Activated CD8-positive, alpha-beta memory T cell treated with anti-CD3 and anti-CD28 coated beads for 36 hours (primary cell): ENCODE measurements at regions not wholly inside any gene's neighbourhood (a gene's known extent, or its start where the extent isn't known, plus 50 kb on each side); places are given as distances from the start of the nearest gene placed in this dataset.
"Not testable (repeated sequence)": the region's sequence is repeated elsewhere in the genome, so short reads cannot be mapped to it uniquely, and the experiment has no call there.

Experiments
- CTCF ChIA-PET: fragments of 350-600 bp; sonication (Branson Sonifier 250); formaldehyde crosslinking; loops from one replicate; lab custom pipeline; 2021; ENCODE audit warnings: antibody characterized with exemption; lab: Charles Lee
- POLR2A ChIA-PET: fragments of 350-600 bp; sonication (Branson Sonifier 250); formaldehyde crosslinking; loops from one replicate; lab custom pipeline; 2021; ENCODE audit warnings: antibody characterized with exemption; lab: Charles Lee

DNA sequence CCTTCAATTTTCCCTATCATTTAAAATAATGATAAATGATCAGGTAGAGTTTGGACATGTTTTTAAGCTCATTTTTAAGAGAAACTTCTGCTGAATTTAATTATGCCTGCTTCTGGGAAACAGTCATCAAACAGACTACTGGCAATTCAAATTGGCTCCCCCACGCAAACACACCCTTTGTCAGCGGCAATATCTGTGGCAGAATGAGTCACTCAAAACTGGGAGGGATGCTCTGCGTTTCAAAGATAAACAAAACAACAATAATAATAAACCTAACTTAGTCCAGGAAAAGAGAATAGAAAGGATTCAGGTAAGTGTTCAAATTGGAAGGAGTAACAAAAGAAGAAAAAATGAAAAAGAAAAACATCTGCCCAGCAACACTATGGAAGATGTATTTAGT, 108.1 kb upstream of the ERCC4 start:
- POLR2A ChIA-PET = no interaction called here
- CTCF ChIA-PET = no interaction called here

- CTCF ChIA-PET = no interaction called here
- POLR2A ChIA-PET = no interaction called here
These were observed 103.3 kb upstream of the ERCC4 start for GRCh38 chr16:13816701-13817100.

GRCh38 chr16:13823501-13823900, 96.5 kb upstream of the ERCC4 start:
- ChIA-PET CTCF (no interaction called here), POLR2A (no interaction called here)

DNA sequence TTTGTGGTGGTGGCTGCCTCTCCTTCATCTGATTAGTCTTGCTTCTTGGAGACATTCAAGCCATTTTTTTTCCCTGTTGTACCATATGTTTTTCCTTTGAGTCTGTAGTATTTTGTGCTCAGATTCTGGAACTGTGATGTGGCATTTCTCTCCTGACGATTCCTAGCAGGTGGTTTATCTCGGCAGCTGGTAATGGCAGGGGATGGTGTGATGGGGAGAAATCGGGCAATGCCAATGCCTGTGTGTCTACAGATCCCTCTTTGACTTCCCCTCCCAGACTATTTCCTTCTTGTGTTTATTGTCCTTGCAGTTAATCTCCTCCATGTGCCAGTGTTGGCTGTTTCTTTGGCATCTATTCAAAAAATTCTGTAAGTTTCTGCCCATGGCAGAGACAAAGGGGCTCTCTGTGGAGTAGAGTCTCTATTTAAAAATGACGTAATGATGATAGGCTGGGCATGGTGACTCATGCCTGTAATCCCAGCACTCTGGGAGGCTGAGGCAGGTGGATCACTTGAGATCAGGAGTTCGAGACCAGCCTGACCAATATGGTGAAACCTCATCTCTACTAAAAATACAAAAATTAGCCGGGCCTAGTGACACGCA, 90.2 kb upstream of the ERCC4 start:
- ChIA-PET POLR2A (no interaction called here), CTCF (no interaction called here)

DNA sequence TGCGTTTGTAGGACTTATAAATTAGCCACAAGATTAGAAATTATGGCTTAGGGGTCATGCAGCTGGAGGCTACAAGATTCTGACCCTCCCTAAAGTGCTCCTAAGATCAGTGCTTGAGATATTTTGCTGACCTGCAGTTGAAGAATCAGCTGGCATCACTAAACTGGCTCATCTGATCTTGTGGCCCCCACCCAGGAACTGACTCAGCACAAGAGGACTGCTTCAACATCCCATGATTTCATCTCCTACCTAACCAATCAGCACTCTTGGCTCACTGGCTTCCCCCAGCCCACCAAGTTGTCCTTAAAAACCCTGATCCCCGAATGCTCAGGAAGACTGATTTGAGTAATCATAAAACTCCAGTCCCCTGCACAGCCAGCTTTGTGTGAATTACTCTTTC, 86.4 kb upstream of the ERCC4 start:
- CTCF ChIA-PET = no interaction called here
- POLR2A ChIA-PET = no interaction called here

DNA sequence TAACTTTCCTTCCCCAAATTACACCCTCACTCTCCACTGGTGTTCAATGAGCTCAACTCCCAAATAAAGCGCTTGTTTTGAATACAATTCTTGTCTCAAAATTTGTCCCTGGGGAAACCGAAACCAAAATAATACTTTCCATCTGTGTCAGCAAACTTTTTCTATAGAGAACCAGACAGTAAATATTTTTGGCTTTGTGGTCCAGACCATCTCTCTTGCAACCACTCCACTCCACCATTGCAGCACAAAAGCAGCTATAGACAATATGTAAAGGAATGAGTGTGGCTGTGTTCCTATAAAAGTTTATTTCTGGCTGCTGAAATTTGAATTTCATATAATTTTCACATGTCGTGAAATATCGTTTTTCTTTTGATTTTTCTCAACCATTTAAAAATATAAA, 84.6 kb upstream of the ERCC4 start:
- ChIA-PET CTCF (interaction anchor here (0.5 kb wide), 1 partner anchor 15 kb away, joined by 3 read pairs; no protein-coding TSS in a partner anchor), POLR2A (no interaction called here)

GRCh38 chr16:13835935-13836730, 83.8 kb upstream of the ERCC4 start:
- ChIA-PET CTCF (no interaction called here), POLR2A (no interaction called here)

DNA sequence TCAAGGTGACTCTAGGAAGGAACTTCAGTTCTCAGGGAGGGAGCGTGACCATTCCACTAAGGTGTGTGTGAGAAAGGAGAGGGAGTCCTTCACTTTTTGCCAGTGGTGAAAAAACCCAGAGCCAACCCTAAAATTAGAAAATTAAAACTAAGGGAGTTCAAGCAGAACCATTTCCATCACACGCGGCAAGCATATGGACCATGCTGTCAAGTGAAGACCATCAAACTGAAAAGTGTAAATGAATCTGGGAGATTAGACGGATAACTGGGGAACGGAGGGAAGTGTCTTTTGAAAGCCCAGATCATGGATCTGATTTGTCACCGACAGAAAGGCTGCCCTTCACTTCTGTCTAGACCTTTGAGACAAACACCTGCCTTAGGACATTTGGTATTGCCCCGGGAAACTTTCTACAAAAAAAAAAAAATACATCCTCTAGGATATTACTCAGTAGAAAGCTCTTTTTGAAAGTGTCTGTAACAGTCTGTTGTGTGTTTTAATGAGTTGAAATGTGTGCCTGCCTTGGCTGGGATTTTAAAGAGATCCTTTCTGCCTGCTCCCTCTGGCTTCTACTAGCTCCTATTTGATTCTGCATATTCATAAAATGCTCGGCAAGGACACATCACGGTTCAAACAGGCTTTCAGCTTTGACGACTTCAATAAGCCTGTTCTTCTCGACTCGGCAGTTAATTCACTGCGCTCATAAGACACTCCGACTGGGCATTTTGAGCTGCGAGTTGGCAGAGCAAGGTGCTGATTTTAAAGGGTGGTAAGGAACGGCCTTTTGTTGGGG, 81.4 kb upstream of the ERCC4 start:
- POLR2A ChIA-PET = no interaction called here

DNA sequence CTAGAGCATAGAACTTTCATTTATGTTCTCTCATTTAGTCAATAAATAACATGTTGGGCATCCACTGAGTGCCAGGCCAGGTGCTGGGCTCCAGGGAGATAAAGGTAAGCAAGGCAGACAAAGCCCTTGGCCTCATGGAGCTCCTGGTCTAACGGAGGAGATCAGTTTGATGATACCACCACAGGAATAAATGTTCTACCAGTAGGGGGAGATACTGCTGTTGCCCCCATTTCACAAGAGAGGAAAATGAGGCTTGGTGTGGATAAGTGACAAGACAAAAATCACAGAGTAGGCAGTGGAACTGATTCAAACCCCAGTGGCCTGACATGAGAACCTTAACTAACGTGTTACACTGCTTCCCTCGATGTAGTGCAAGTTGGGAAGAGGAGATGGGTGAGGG, 80.4 kb upstream of the ERCC4 start:
- CTCF ChIA-PET = interaction anchor here (0.6 kb wide), 1 partner anchor 502 kb away, joined by 3 read pairs; no protein-coding TSS in a partner anchor
- POLR2A ChIA-PET = no interaction called here

More for the DNA sequence above, 81.4 kb upstream of the ERCC4 start:
- CTCF ChIA-PET = no interaction called here

GRCh38 chr16:13845232-13845631, 74.7 kb upstream of the ERCC4 start:
- CTCF ChIA-PET = no interaction called here
- POLR2A ChIA-PET = no interaction called here

- CTCF ChIA-PET = no interaction called here
- POLR2A ChIA-PET = no interaction called here
These were observed 71.2 kb upstream of the ERCC4 start for GRCh38 chr16:13848795-13849194.

DNA sequence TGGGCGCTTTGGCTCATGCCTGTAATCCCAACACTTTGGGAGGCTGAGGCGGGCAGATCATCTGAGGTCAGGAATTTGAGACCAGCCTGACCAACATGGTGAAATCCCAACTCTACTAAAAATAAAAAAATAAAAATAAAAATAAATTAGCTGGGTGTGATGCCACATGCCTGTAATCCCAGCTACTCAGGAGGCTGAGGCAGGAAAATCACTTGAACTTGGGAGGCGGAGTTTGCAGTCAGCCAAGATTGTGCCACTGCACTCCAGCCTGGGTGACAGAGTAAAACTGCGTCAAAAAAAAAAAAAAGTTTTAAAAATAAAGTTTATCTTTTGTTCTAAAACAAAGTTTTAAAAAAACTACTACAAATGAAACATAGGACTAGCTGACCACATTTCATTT, 69.8 kb upstream of the ERCC4 start:
- CTCF ChIA-PET = not testable (repeated sequence)

DNA sequence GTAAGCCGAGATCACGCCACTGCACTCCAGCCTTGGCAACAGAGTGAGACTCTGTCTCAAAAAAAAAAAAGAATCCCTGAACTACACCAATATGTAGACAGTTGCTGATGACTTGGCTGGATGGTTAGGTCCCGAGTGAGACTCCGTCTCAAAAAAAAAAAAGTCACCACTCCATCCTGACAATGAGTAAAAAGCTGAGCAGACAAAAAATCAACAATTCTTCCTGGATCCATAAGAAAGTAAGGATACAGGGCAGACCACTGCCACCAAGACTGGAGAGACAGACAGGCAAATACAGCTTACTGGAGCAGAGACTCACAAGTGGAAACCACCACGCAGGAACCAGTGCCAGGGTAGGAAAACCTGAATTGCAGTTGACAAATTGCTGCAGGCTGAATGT, 67.1 kb upstream of the ERCC4 start:
- ChIA-PET POLR2A (no interaction called here), CTCF (no interaction called here)

More for the DNA sequence above, 69.8 kb upstream of the ERCC4 start:
- POLR2A ChIA-PET = not testable (repeated sequence)

GRCh38 chr16:13856398-13856797, 63.6 kb upstream of the ERCC4 start:
- ChIA-PET CTCF (no interaction called here), POLR2A (no interaction called here)

DNA sequence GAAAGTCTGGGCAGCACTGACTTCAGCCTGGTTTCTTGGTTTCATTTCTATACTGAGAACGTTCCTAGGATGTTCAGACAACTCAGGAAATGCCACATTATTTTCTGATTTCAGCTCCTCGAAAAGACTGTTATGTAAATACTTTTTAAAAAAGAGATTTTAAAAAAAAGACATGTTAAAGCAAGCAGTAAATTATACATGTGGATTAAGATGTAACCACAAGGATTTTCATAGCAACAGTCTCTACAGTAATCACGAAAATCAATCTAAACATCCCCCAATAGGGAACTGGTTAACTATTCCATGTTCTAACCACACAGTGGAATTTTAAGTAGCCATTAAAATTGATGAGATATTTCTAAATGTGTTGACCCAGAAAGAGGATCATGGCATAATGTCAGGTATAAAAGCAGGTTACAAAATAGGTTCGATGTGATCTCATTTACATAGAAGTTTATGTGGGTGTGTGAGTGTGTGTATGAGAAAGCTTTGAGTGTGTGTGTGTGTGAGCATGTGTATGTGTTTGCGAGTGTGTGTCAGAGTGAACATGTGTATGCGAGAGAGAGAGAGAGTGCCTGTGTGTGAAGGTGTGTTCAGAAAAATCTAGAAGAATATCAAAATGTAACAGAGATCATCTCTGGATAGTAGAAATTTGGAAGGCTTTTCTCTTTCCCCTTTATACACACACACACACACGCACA, 63.0 kb upstream of the ERCC4 start:
- ChIA-PET POLR2A (no interaction called here), CTCF (no interaction called here)

- POLR2A ChIA-PET = no interaction called here
- CTCF ChIA-PET = no interaction called here
These were observed 60.9 kb upstream of the ERCC4 start for GRCh38 chr16:13858873-13859580.

GRCh38 chr16:13863075-13863765, 56.7 kb upstream of the ERCC4 start:
- POLR2A ChIA-PET = no interaction called here
- CTCF ChIA-PET = no interaction called here

DNA sequence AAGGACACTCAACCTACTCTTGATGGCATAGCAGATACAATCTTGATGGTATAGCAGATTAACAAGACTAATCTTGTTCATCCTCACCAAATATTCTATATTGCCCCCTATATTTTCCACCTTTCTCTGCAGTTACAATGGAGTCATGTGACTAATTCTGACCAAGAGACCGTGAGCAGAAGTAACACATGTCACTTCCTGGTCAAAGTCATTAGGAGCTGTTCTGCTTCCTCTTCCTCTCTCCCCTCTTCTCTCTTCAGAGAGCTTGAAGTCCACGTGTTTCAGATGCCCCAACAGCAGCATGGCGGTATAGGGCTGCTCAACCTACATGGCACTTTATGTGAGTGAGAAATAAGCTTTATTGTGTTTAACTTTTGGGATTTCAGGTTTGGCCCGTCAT, 55.3 kb upstream of the ERCC4 start:
- ChIA-PET CTCF (interaction anchor here (0.7 to 1.1 kb wide), 3 partner anchors 55 to 711 kb away, joined by 3 read pairs; partner anchors contain the start of gene ERCC4), POLR2A (no interaction called here)

- ChIA-PET CTCF (no interaction called here), POLR2A (no interaction called here)
These were observed 53.9 kb upstream of the ERCC4 start for GRCh38 chr16:13866073-13866472.
